ENCODE measurements at regions not wholly inside any gene's neighbourhood (a gene's known extent, or its start where the extent isn't known, plus 50 kb on each side); places are given as distances from the start of the nearest gene placed in this dataset.

DNA sequence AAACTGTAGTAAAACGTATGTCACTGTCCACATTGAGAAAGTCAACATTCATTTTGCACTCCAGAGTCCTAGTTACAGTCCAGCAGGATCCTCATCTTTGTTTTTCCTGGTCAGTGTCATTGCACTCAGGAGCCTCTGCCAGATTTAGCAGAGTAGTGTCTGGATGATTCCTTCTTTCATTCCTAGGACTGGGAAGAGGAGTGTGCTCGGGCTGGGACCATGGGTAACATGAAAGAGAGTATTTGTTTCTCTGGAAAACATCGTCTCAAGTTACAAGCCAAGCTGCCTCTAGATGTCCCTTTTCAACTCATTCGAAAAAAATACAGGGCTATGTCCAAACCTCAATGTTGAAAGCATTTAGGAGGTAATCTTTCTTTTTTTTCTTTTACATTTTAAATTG is 69.9 kb upstream of the TNIP3 start:
- TF ChIP-seq, protein P1, sequence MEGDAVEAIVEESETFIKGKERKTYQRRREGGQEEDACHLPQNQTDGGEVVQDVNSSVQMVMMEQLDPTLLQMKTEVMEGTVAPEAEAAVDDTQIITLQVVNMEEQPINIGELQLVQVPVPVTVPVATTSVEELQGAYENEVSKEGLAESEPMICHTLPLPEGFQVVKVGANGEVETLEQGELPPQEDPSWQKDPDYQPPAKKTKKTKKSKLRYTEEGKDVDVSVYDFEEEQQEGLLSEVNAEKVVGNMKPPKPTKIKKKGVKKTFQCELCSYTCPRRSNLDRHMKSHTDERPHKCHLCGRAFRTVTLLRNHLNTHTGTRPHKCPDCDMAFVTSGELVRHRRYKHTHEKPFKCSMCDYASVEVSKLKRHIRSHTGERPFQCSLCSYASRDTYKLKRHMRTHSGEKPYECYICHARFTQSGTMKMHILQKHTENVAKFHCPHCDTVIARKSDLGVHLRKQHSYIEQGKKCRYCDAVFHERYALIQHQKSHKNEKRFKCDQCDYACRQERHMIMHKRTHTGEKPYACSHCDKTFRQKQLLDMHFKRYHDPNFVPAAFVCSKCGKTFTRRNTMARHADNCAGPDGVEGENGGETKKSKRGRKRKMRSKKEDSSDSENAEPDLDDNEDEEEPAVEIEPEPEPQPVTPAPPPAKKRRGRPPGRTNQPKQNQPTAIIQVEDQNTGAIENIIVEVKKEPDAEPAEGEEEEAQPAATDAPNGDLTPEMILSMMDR (IDR thresholded peaks at IDR 0.05; ENCODE audit: low read depth, low read length), result no peak
- TF ChIP-seq POLR2A (IDR thresholded peaks at IDR 0.05; ENCODE audit: extremely low read depth, insufficient read length) (no peak), MYC (IDR thresholded peaks at IDR 0.05; ENCODE audit: low read depth, low read length) (no peak)
